GM18868 (cell line): ENCODE measurements at regions not wholly inside any gene's neighbourhood (a gene's known extent, or its start where the extent isn't known, plus 50 kb on each side); places are given as distances from the start of the nearest gene placed in this dataset.

ENCODE experiments used
- ATAC-seq: cut with Tn5 transposase; IDR thresholded peaks from one replicate; pipeline ENCODE4 v1.9.1; 2021; ENCODE audit warnings: mild to moderate bottlenecking, moderate library complexity; ENCODE audit not compliant: unreplicated experiment

DNA sequence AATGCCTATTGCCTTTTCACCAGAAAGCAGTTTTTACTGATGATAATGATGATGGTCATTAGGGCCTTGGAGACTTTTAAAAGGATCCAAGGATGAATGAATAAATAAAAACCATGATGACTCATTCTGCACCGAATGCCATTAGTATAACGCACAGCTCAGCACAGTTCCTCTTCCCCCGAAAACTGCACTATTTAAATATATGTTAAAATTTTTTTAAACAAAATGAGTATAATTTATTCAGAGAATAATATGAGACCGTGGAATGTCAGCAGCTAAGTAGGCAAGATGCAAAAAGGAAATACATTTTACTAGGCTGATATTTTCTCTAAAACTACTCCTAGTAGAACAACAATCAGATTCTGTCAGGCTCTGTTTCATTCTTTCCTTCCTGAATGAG lies 83.4 kb upstream of the NANOGP8 start:
- no peak for ATAC-seq

DNA sequence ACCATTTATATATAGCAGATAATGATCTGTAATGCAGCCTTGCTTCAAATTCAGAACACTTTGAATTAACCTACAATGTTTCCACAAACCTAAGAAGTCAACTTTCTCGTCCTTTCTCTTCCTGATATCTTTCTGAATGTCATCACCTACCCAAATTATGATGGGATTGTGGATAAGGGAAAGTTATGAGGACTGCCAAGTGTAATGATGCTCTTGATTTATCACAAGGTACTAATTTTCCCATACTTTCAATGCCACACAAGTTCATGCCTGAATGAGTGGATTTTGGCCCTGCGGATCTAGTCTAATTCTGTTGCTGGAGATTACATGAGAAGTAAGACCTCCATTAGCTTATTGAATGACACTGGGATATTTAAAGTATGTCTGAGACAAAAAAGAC lies 82.6 kb upstream of the NANOGP8 start:
- ATAC-seq: no peak

DNA sequence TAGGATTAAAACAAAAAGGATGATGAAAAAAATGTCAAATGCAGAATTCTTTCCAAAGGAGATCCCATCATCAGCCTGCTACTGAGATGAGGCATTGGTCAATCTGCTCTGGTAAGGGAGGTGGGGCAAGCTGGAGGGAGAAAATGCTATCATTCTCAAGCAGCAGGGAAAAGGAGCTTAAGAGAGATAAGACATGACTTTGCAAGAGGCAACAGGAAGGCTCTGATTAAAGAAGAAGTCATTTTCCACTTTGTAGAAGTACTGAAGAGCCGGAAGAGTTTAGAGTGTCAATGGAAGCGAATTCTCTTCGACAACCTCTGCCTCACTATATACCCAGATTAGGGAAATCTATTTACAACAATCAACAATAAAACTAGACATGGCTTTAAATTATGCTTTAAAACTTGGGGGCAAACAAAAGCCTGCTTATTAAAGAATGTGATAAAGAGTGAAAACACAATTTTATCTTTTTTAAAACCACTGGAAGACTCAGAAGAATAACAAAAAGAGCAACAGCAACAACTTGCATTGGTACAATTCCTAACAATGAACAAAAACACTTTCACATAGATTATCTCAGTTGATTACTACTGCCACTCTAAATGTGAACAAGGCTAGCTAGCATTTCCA lies 81.8 kb upstream of the NANOGP8 start:
- ATAC-seq: no peak

DNA sequence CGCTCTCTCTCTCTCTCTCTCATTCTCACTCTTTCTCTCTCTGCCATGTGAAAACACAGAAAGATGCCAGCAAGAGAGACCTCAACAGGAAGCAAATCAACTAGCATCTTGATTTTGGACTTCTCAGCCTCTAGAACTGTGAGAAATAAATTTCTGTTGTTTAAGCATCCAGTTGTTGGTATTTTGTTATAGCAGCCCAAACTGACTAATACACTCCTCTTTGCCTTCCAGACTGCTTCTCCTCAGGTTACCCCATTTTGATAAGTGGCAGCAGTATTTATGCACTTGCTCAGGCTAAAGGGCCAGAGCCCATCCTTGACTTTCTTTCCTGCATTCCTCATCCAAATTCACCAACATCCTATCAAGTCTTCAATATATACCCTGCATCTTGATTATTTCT lies 76.6 kb upstream of the NANOGP8 start:
- no peak for ATAC-seq

DNA sequence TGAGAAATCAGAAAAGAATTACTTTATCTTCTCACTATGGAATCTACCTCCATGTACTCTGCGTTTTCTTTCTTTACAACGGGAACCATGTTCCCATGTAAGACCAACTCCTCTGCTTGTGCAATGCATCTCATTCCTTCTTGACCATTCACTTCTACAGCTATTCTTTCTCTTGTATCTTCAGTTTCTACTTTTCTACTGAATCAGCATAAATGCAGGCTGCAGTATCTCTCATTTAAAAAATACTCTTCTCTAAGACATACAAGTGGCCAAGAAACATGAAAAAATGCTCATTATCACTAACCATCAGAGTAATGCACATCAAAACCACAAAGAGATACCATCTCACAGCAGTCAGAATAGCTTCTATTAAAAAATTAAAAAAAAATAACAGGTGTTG lies 74.1 kb upstream of the NANOGP8 start:
- no peak for ATAC-seq

DNA sequence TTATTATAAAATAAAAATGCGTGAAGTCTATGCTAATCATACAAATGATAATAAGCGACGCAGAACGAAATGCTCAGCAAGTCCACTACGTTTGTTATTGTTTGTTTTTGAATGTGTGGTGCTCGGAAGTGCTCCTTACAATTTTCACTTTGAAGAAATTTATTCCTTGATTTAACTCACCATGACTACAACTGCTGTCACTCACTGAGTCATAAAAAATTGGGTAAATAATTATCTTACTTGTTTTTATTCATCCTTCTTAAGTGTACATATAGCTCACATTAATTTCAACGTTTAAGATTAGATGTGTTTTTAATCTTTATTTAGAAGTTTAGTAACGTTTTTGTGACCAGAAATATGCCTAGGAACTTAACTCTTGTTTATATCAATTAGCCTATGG lies 66.7 kb upstream of the NANOGP8 start:
- ATAC-seq: no peak

DNA sequence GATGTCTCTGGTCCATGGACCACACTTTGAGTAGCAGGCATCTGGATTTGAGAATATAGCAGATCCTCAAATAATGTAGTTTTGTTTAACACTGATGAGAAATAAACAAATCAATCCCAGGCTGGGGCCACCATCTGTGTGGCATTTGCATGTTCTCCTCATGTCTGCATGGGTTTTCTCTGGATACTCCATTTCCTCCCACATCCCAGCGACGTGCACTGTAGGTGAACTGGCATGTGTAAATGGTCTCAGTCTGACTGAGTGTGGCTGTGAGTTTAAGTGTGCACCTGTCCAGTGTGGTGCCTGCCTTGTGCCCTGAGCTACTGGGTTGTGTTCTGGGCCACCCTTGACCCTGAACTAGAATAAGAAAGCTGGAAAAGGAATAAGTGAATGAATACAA lies 66.3 kb upstream of the NANOGP8 start:
- ATAC-seq: no peak

DNA sequence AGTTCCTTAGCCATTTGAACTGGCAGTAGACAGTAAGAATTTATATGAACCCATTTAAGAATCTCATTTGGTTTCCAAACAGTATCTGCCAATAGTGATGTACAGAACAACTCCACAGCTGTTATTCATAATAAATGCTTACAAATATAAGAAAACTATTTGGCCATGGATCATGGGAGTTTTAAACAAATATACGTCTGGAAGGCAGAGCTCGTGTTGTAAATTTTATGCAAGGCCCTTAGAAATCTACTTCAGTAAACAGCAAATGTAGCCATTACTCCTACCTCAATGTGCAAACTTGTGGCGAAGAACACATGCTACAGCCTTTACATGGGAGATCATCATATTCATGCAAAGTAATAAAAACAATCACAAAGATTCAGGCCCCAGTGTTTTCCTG lies 65.3 kb upstream of the NANOGP8 start:
- ATAC-seq: no peak

DNA sequence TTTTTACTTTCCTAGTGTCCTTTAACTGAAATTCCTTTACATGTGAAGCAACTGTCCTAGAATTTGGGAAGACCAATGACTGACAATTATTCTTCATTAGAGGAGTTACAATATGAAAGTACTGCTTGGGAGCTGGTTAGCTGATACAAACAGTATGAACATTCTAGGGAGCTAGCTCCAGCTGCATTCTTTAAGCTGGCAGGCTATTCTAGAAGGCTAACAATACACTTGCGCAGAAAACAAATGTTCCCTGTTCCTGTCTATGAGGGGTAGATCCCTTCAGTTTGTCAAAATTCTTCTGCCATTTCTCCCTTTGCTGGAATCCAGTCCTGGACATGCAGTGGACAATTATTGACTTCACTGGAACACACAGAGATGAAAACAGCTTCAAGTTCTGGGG lies 60.2 kb upstream of the NANOGP8 start:
- no peak for ATAC-seq

DNA sequence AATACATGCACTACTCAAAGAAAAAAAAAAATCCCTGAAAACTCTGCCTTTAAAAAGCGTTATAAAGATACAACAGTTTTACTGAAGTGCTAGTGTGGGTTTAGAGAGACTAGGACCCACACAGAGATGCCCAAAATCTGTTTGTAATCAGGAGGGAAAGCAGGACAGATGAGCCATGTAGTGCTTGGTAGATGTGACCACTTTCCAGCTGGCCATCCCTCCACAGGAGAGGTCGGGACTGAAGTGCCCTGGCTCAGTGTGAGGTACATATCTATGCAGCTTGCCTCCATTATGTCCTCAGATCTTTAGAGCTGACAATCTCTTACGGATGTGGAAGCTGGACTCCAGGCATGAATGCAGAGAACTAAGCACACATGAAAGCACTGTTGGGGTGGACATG lies 57.5 kb upstream of the NANOGP8 start:
- ATAC-seq: no peak

DNA sequence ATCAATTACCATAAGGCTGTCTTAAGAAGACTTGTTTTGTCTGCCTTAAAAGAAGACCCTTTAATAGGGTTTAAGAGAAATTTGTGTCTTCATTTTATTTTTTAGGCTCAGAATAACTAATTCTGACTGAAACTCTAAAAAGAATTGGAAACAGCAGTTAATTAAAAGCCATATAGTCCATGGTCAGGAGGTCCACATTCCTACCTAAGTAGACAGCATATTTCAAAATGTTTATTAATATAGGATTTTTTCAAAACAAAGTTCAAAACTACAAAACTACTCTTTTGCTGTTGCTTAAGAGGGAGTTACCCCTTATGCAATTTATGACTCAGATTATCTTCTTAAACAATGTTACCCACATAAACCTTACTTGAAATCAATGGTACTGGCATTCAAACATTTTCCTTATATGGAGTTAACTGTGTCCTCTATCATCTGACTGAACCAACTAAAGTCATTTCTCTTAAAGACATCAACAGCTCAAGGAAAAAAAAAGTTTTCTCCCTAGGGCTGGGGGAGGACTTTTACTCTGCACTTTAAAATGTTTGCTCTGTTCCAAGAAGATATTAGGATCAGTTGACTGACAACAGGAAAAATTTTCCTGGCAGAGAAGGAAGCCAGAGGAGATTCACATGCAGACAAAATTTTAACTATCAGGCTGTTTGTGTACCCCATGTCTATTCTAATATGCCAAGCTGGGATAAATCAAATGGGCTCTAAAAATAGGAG lies 56.8 kb upstream of the NANOGP8 start:
- peak; percentile 65 for ATAC-seq

DNA sequence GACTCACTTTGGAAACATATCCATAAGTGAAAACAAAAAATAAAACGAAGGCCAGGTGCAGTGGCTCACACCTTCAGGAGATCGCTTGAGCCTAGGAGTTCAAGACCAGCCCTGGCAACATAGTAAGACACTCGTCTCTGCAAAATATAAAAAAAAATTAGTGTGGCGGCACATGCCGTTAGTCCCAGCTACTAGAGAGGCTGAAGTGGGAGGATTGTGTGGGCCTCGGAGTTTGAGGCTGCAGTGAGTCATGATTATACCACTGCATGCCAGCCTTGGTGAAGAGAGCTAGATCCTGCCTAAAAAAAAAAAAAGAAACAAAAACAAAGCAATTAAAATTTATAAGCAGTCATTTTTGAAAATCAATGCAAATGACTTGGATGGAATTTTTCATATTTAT lies 54.7 kb upstream of the NANOGP8 start:
- ATAC-seq: no peak

DNA sequence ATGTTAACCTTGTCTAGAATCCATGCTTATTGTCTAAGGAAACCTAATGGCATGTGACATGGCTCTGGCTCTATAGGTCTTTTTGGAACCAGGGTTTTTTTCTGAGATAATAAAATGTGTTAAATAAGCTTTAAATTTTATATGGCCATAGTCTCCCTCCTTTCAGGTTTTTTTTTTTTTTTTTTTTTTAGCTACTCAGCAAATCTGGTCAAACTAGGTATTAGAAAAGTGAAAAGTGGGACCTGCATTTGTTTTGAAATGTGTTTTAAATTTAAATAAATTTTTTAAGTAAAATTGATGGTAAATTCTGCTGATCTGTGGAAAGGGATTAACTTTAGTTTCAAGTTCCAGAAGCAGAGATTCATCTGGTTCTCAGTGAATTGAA lies 52.1 kb upstream of the NANOGP8 start:
- no peak for ATAC-seq

DNA sequence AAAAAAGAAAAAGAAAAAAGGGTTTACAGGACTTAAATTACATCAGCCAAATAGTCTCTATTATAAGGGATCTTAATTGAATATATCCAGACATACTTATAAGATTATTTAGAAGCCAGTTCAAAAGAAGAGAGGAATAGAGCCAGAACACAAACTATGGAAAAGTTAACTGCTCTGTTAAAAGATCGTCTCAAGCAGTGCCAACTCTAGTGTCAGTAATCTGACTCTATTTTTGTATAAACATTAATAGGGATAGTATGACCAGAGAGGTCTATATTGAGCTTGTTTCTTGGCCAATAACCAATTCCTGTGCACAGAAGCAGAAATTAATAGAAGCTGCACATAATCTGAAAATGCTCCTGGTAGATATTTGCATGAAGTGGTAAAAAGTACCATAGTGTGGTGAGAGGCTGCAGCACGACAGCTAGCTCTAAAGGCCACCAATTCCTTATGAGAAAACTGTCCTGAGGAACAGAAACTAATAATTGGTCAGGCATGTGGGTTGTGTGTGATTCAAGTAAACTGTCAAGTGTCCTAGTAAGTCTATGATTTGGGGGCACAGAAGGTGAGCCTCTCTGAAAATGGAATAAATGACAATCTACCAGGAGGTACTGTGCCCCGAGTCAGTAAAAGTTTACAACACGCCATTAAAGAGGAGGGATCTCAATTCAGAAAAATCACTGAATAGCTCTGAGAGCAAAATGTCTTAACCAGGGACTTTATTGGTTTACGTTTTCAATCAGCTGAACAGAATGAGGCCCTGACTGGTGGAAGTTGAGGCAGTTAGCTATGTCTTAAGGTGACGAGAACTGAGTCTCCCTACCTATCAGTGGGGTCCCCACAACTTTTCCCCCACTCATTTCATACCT lies 51.5 kb upstream of the NANOGP8 start:
- peak; percentile 98 for ATAC-seq
